Spleen (tissue), 11 donors: ENCODE measurements at regions not wholly inside any gene's neighbourhood (a gene's known extent, or its start where the extent isn't known, plus 50 kb on each side); places are given as distances from the start of the nearest gene placed in this dataset.

ENCODE experiments used
- DNase-seq: peaks from one replicate; pipeline ENCODE4 v3.0.0-alpha.2; 2020
- H3K27ac ChIP-seq, 8 donors: fragments of 200-600 bp; sonication (generic) in 7 of 8; 1 replicate in 4 of 8; 2 replicates in 4 of 8; pipeline versions ENCODE4 v1.5.0 to v1.8.0; 2016 to 2021; ENCODE audit warnings: inconsistent platforms in 4 of 8, mild to moderate bottlenecking in 4 of 8, moderate library complexity in 1 of 8
- H3K27me3 ChIP-seq, 7 donors: fragments of 200-600 bp; sonication (generic) in 6 of 7; replicated peaks in 1 of 7; 1 replicate in 4 of 7; 2 replicates in 3 of 7; pipeline versions ENCODE4 v1.5.0 to v1.8.0; 2016 to 2021; ENCODE audit warnings: inconsistent platforms in 3 of 7, mild to moderate bottlenecking in 1 of 7
- H3K36me3 ChIP-seq, 6 donors: fragments of 200-600 bp; sonication (generic) in 5 of 6; 1 replicate in 4 of 6; 2 replicates in 2 of 6; pipeline versions ENCODE4 v1.5.0 to v1.8.0; 2016 to 2021; ENCODE audit warnings: inconsistent platforms in 2 of 6
- H3K4me1 ChIP-seq, 6 donors: fragments of 200-600 bp; sonication (generic) in 5 of 6; 1 replicate in 3 of 6; 2 replicates in 3 of 6; pipeline versions ENCODE4 v1.5.0 to v1.8.0; 2016 to 2021; ENCODE audit warnings: inconsistent platforms in 3 of 6
- H3K4me3 ChIP-seq, 8 donors: fragments of 200-600 bp; sonication (generic) in 7 of 8; 1 replicate in 4 of 8; 2 replicates in 4 of 8; pipeline versions ENCODE4 v1.5.0 to v1.8.0; 2016 to 2021; ENCODE audit warnings: inconsistent platforms in 4 of 8, mild to moderate bottlenecking in 4 of 8, moderate library complexity in 2 of 8
- H3K9me3 ChIP-seq, 8 donors: fragments of 200-600 bp; sonication (generic) in 7 of 8; 1 replicate in 4 of 8; 2 replicates in 4 of 8; pipeline versions ENCODE4 v1.5.0 to v1.8.0; 2016 to 2021; ENCODE audit warnings: inconsistent platforms in 4 of 8
- POLR2A ChIP-seq, 3 donors: fragments of 450-650 bp; IDR thresholded peaks; one replicate each; pipeline ENCODE4 v1.5.1; 2017; ENCODE audit warnings: antibody characterized with exemption in 3 of 3, mild to moderate bottlenecking in 1 of 3
- POLR2AphosphoS5 ChIP-seq, 3 donors: sonication (generic); formaldehyde crosslinking; IDR thresholded peaks; one replicate each; pipeline ENCODE4 v1.5.1; 2017; ENCODE audit warnings: antibody characterized with exemption in 3 of 3
- WGBS, 5 donors: extraction: QIAGEN DNeasy Blood & Tissue Kit in 3 of 5; methylation state at CpG; one replicate each; pipeline versions ENCODE4 v1.1.5 to v1.1.7; 2013 to 2018; 5-methylcytosine and 5-hydroxymethylcytosine counted together
- intact Hi-C: fragments of 100-400 bp; cut with DNase I; formaldehyde crosslinking; loops from one replicate; pipeline ENCODE4 v1.15.0; 2023; ENCODE audit warnings: low total_unique reads
- TF ChIP-seq, protein P1 (sequence below), 11 experiments: fragments of 200-600 bp in 7 of 11; fragments of 450-650 bp in 4 of 11; sonication (generic) in 4 of 11; IDR thresholded peaks in 8 of 11; conservative IDR thresholded peaks in 3 of 11; 1 replicate in 7 of 11; 2 replicates in 4 of 11; pipeline versions ENCODE4 v1.4.0 to v1.8.0; 2016 to 2021; ENCODE audit warnings: antibody characterized with exemption in 11 of 11, inconsistent platforms in 4 of 11, mild to moderate bottlenecking in 1 of 11
- donor health status: healthy with polysubstance abuse.
- donor health status: DM: no; HTN: no; CAD: no; lungs with moderate emphysema.
- donor health status: DM: no; HTN: no; CAD: no.
- donor health status: Bipolar disorder and iron deficiency.
- donor health status: healthy.
- donor health status: DM: no; HTN: no; CAD: no.
- donor health status: DM: yes; HTN: yes; CAD: no.

GRCh38 chr2:22530131-22530530 is 854.8 kb upstream of the KLHL29 start:
- TF ChIP-seq, protein P1, sequence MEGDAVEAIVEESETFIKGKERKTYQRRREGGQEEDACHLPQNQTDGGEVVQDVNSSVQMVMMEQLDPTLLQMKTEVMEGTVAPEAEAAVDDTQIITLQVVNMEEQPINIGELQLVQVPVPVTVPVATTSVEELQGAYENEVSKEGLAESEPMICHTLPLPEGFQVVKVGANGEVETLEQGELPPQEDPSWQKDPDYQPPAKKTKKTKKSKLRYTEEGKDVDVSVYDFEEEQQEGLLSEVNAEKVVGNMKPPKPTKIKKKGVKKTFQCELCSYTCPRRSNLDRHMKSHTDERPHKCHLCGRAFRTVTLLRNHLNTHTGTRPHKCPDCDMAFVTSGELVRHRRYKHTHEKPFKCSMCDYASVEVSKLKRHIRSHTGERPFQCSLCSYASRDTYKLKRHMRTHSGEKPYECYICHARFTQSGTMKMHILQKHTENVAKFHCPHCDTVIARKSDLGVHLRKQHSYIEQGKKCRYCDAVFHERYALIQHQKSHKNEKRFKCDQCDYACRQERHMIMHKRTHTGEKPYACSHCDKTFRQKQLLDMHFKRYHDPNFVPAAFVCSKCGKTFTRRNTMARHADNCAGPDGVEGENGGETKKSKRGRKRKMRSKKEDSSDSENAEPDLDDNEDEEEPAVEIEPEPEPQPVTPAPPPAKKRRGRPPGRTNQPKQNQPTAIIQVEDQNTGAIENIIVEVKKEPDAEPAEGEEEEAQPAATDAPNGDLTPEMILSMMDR (IDR thresholded peaks at IDR 0.05 in 8 of 11, conservative IDR thresholded peaks at IDR 0.05 in 3 of 11): no peak
- TF ChIP-seq POLR2AphosphoS5 (IDR thresholded peaks at IDR 0.05) (no peak), POLR2A (IDR thresholded peaks at IDR 0.05) (no peak)
- WGBS, 5 donors: 84 to 97% (median 89%) methylated on average over 4 of the region's 4 CpGs
- DNase-seq: no peak
- Histone ChIP-seq H3K27me3 (no peaks in the 10 kb centered on the region), H3K4me1 (no peaks in the 10 kb centered on the region), H3K4me3 (no peak overlapping the region), H3K27ac (no peak overlapping the region), H3K9me3 (peaks cover 0 to 25% (median 11%) of the 10 kb centered on the region in 8 donors), H3K36me3 (no peaks in the 10 kb centered on the region)
- intact Hi-C loops: no loop called here

DNA sequence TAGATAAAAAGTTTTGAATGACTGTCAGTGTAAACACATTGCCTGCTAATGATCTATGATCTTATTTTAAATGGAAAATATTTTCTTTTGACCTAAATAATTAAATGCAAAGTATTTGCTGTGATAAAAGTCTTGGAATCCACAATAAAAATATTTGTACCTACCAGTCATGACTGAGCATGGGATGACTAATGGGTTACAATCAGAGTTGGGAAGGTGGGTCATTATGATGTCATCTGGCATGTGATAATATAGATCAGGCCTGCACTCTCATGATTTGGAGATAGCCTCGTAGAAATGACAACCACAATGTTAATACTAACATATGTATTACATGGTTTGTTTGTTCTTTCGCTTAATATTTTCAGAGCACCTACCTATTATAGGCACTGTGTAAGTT is 848.8 kb upstream of the KLHL29 start:
- Histone ChIP-seq H3K4me3 (no peak overlapping the region), H3K36me3 (no peaks in the 10 kb centered on the region), H3K27ac (no peak overlapping the region), H3K9me3 (peaks cover 0 to 7% (median 2%) of the 10 kb centered on the region in 8 donors), H3K27me3 (no peaks in the 10 kb centered on the region), H3K4me1 (no peaks in the 10 kb centered on the region)
- DNase-seq: no peak
- intact Hi-C loops: no loop called here
- TF ChIP-seq POLR2AphosphoS5 (IDR thresholded peaks at IDR 0.05) (no peak), POLR2A (IDR thresholded peaks at IDR 0.05) (no peak)
- TF ChIP-seq, protein P1 (IDR thresholded peaks at IDR 0.05 in 8 of 11, conservative IDR thresholded peaks at IDR 0.05 in 3 of 11): no peak
- 72 to 82% (median 78%) methylated on average over 2 of the region's 2 CpGs for WGBS, 5 donors

- 79 to 95% (median 92%) methylated on average over 1 of the region's 1 CpG for WGBS, 5 donors
- Histone ChIP-seq H3K27ac (no peak overlapping the region), H3K36me3 (no peaks in the 10 kb centered on the region), H3K9me3 (peaks cover 0 to 6% (median 0%) of the 10 kb centered on the region in 8 donors), H3K4me3 (no peak overlapping the region), H3K27me3 (no peaks in the 10 kb centered on the region), H3K4me1 (no peaks in the 10 kb centered on the region)
- intact Hi-C loops: no loop called here
- TF ChIP-seq, protein P1 (IDR thresholded peaks at IDR 0.05 in 8 of 11, conservative IDR thresholded peaks at IDR 0.05 in 3 of 11): no peak
- no peak for TF ChIP-seq POLR2AphosphoS5 (IDR thresholded peaks at IDR 0.05)
- TF ChIP-seq POLR2A (IDR thresholded peaks at IDR 0.05): no peak
- DNase-seq: no peak
Observed at GRCh38 chr2:22554453-22554852, 830.5 kb upstream of the KLHL29 start.

DNA sequence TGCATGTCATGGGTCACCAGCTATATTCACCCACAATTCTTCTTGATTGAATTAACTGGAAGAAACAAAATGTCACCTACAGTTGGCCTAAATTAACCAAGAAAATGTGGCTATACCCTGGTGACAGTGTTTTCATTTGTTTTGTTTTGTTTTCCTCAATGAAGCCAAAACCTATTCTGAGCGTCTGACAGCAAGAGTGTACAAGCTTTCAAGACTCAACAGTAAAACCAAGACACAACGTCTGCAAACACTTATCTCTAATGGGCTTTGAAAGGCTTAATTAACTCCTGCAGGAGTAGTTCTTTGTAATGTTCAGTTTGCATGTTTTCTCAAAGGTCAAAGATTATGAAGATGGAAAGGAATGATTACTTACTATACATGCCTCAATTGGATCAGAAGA is 827.6 kb upstream of the KLHL29 start:
- Histone ChIP-seq H3K27me3 (no peaks in the 10 kb centered on the region), H3K36me3 (no peaks in the 10 kb centered on the region), H3K4me3 (no peak overlapping the region), H3K9me3 (no peaks in the 10 kb centered on the region), H3K4me1 (no peaks in the 10 kb centered on the region), H3K27ac (no peak overlapping the region)
- intact Hi-C loops: no loop called here
- 52 to 67% (median 60%) methylated on average over 2 of the region's 2 CpGs for WGBS, 5 donors
- no peak for DNase-seq
- TF ChIP-seq POLR2AphosphoS5 (IDR thresholded peaks at IDR 0.05) (no peak), POLR2A (IDR thresholded peaks at IDR 0.05) (no peak)
- TF ChIP-seq, protein P1 (IDR thresholded peaks at IDR 0.05 in 8 of 11, conservative IDR thresholded peaks at IDR 0.05 in 3 of 11): no peak
